Activated naive CD4-positive, alpha-beta T cell treated with anti-CD3 and anti-CD28 coated beads, Interleukin-2, amount 50 U/mL, for 24 hours (primary cell): ENCODE measurements at regions not wholly inside any gene's neighbourhood (a gene's known extent, or its start where the extent isn't known, plus 50 kb on each side); places are given as distances from the start of the nearest gene placed in this dataset.
"Not testable (repeated sequence)": the region's sequence is repeated elsewhere in the genome, so short reads cannot be mapped to it uniquely, and the experiment has no call there.

ENCODE experiments used
- H3K27ac Mint-ChIP-seq: one replicate; pipeline ENCODE4 v1.8.0; 2021; ENCODE audit warnings: mild to moderate bottlenecking, mixed read lengths
- H3K27me3 Mint-ChIP-seq: one replicate; pipeline ENCODE4 v1.8.0; 2021; ENCODE audit warnings: mixed read lengths
- H3K36me3 Mint-ChIP-seq: one replicate; pipeline ENCODE4 v1.8.0; 2021; ENCODE audit warnings: mixed read lengths
- H3K4me1 Mint-ChIP-seq: one replicate; pipeline ENCODE4 v1.8.0; 2021; ENCODE audit warnings: mixed read lengths
- H3K4me3 Mint-ChIP-seq: one replicate; pipeline ENCODE4 v1.8.0; 2021; ENCODE audit warnings: mild to moderate bottlenecking, mixed read lengths
- H3K9me3 Mint-ChIP-seq: one replicate; pipeline ENCODE4 v1.8.0; 2021; ENCODE audit warnings: mixed read lengths

- no peaks in the 10 kb centered on the region for H3K4me1 Mint-ChIP-seq
Measured at GRCh38 chr7:49089717-49090116, 165.4 kb downstream of the CDC14C start.

GRCh38 chr7:49091089-49091488, 166.7 kb downstream of the CDC14C start:
- H3K27ac Mint-ChIP-seq, result no peak overlapping the region
- no peak overlapping the region for H3K4me3 Mint-ChIP-seq
- no peaks in the 10 kb centered on the region for H3K27me3 Mint-ChIP-seq
- H3K4me1 Mint-ChIP-seq, result no peaks in the 10 kb centered on the region
- H3K9me3 Mint-ChIP-seq, result no peaks in the 10 kb centered on the region
- H3K36me3 Mint-ChIP-seq, result no peaks in the 10 kb centered on the region

More at GRCh38 chr7:49089717-49090116, 165.4 kb downstream of the CDC14C start:
- Mint-ChIP-seq H3K36me3 (no peaks in the 10 kb centered on the region), H3K27me3 (no peaks in the 10 kb centered on the region), H3K9me3 (no peaks in the 10 kb centered on the region), H3K4me3 (no peak overlapping the region), H3K27ac (no peak overlapping the region)

- no peak overlapping the region for H3K27ac Mint-ChIP-seq
- H3K27me3 Mint-ChIP-seq, result no peaks in the 10 kb centered on the region
- no peaks in the 10 kb centered on the region for H3K36me3 Mint-ChIP-seq
- no peak overlapping the region for H3K4me3 Mint-ChIP-seq
- H3K9me3 Mint-ChIP-seq, result no peaks in the 10 kb centered on the region
- no peaks in the 10 kb centered on the region for H3K4me1 Mint-ChIP-seq
Measured at GRCh38 chr7:49091519-49091918, 167.2 kb downstream of the CDC14C start.

GRCh38 chr7:49093218-49093617, 168.9 kb downstream of the CDC14C start:
- Mint-ChIP-seq H3K27me3 (no peaks in the 10 kb centered on the region), H3K36me3 (no peaks in the 10 kb centered on the region), H3K27ac (no peak overlapping the region), H3K4me3 (no peak overlapping the region), H3K9me3 (no peaks in the 10 kb centered on the region), H3K4me1 (no peaks in the 10 kb centered on the region)

GRCh38 chr7:49094866-49095265, 170.5 kb downstream of the CDC14C start:
- Mint-ChIP-seq H3K9me3 (no peaks in the 10 kb centered on the region), H3K36me3 (no peaks in the 10 kb centered on the region), H3K4me1 (no peaks in the 10 kb centered on the region), H3K27ac (no peak overlapping the region), H3K4me3 (no peak overlapping the region), H3K27me3 (no peaks in the 10 kb centered on the region)

- no peaks in the 10 kb centered on the region for H3K4me1 Mint-ChIP-seq
- H3K36me3 Mint-ChIP-seq, result no peaks in the 10 kb centered on the region
- no peak overlapping the region for H3K4me3 Mint-ChIP-seq
- H3K27me3 Mint-ChIP-seq, result no peaks in the 10 kb centered on the region
- no peaks in the 10 kb centered on the region for H3K9me3 Mint-ChIP-seq
- no peak overlapping the region for H3K27ac Mint-ChIP-seq
Measured at GRCh38 chr7:49099587-49100326, 175.4 kb downstream of the CDC14C start.

GRCh38 chr7:49100908-49101740, 176.8 kb downstream of the CDC14C start:
- H3K27ac Mint-ChIP-seq, H3K27me3 Mint-ChIP-seq, H3K36me3 Mint-ChIP-seq, H3K9me3 Mint-ChIP-seq, H3K4me1 Mint-ChIP-seq, H3K4me3 Mint-ChIP-seq: not testable (repeated sequence)

- H3K27me3 Mint-ChIP-seq, result no peaks in the 10 kb centered on the region
- H3K4me3 Mint-ChIP-seq, result no peak overlapping the region
- no peaks in the 10 kb centered on the region for H3K36me3 Mint-ChIP-seq
- no peaks in the 10 kb centered on the region for H3K4me1 Mint-ChIP-seq
- no peak overlapping the region for H3K27ac Mint-ChIP-seq
- H3K9me3 Mint-ChIP-seq, result no peaks in the 10 kb centered on the region
Measured at GRCh38 chr7:49102411-49102810, 178.1 kb downstream of the CDC14C start.

- peaks cover 6% of the 10 kb centered on the region for H3K9me3 Mint-ChIP-seq
- H3K27me3 Mint-ChIP-seq, result no peaks in the 10 kb centered on the region
- H3K36me3 Mint-ChIP-seq, result no peaks in the 10 kb centered on the region
- H3K4me3 Mint-ChIP-seq, result no peak overlapping the region
- no peaks in the 10 kb centered on the region for H3K4me1 Mint-ChIP-seq
- no peak overlapping the region for H3K27ac Mint-ChIP-seq
Measured at GRCh38 chr7:49111706-49112105, 187.4 kb downstream of the CDC14C start.

GRCh38 chr7:49112222-49112621, 187.9 kb downstream of the CDC14C start:
- no peaks in the 10 kb centered on the region for H3K36me3 Mint-ChIP-seq
- H3K9me3 Mint-ChIP-seq, result peaks cover 6% of the 10 kb centered on the region
- no peak overlapping the region for H3K27ac Mint-ChIP-seq
- H3K27me3 Mint-ChIP-seq, result no peaks in the 10 kb centered on the region
- H3K4me3 Mint-ChIP-seq, result no peak overlapping the region
- no peaks in the 10 kb centered on the region for H3K4me1 Mint-ChIP-seq

- no peaks in the 10 kb centered on the region for H3K36me3 Mint-ChIP-seq
- no peaks in the 10 kb centered on the region for H3K4me1 Mint-ChIP-seq
- H3K27ac Mint-ChIP-seq, result no peak overlapping the region
- no peaks in the 10 kb centered on the region for H3K27me3 Mint-ChIP-seq
- peaks cover 6% of the 10 kb centered on the region for H3K9me3 Mint-ChIP-seq
- H3K4me3 Mint-ChIP-seq, result no peak overlapping the region
Measured at GRCh38 chr7:49112647-49113046, 188.3 kb downstream of the CDC14C start.

GRCh38 chr7:49119706-49120105, 195.4 kb downstream of the CDC14C start:
- H3K27ac Mint-ChIP-seq, result no peak overlapping the region
- no peak overlapping the region for H3K4me3 Mint-ChIP-seq
- H3K9me3 Mint-ChIP-seq, result no peaks in the 10 kb centered on the region
- H3K36me3 Mint-ChIP-seq, result no peaks in the 10 kb centered on the region
- no peaks in the 10 kb centered on the region for H3K27me3 Mint-ChIP-seq
- no peaks in the 10 kb centered on the region for H3K4me1 Mint-ChIP-seq

GRCh38 chr7:49125246-49125645, 200.9 kb downstream of the CDC14C start:
- no peaks in the 10 kb centered on the region for H3K4me1 Mint-ChIP-seq
- H3K4me3 Mint-ChIP-seq, result no peak overlapping the region
- no peaks in the 10 kb centered on the region for H3K9me3 Mint-ChIP-seq
- H3K36me3 Mint-ChIP-seq, result no peaks in the 10 kb centered on the region
- no peak overlapping the region for H3K27ac Mint-ChIP-seq
- no peaks in the 10 kb centered on the region for H3K27me3 Mint-ChIP-seq

GRCh38 chr7:49127359-49127913, 203.1 kb downstream of the CDC14C start:
- Mint-ChIP-seq H3K4me1 (no peaks in the 10 kb centered on the region), H3K27ac (no peak overlapping the region), H3K4me3 (no peak overlapping the region), H3K9me3 (no peaks in the 10 kb centered on the region), H3K27me3 (no peaks in the 10 kb centered on the region), H3K36me3 (no peaks in the 10 kb centered on the region)

GRCh38 chr7:49137978-49138377, 213.6 kb downstream of the CDC14C start:
- Mint-ChIP-seq H3K4me3 (no peak overlapping the region), H3K4me1 (no peaks in the 10 kb centered on the region), H3K27me3 (peaks cover 1% of the 10 kb centered on the region), H3K36me3 (no peaks in the 10 kb centered on the region), H3K27ac (no peak overlapping the region), H3K9me3 (peaks cover 6% of the 10 kb centered on the region)

GRCh38 chr7:49150486-49150885, 226.1 kb downstream of the CDC14C start:
- Mint-ChIP-seq H3K4me1 (no peaks in the 10 kb centered on the region), H3K27ac (no peak overlapping the region), H3K36me3 (no peaks in the 10 kb centered on the region), H3K4me3 (no peak overlapping the region), H3K9me3 (peaks cover 16% of the 10 kb centered on the region), H3K27me3 (no peaks in the 10 kb centered on the region)
